CMK (cell line): ENCODE measurements at regions not wholly inside any gene's neighbourhood (a gene's known extent, or its start where the extent isn't known, plus 50 kb on each side); places are given as distances from the start of the nearest gene placed in this dataset.

Experiments used
- DNase-seq: peaks from one replicate; pipeline ENCODE4 v3.0.0-alpha.2; 2010; ENCODE audit warnings: low read depth

- DNase-seq, result no peak
These were observed 386.3 kb upstream of the MYT1L start for GRCh38 chr2:2717406-2717805.

GRCh38 chr2:2716771-2717170 lies 385.7 kb upstream of the MYT1L start:
- DNase-seq, result no peak

GRCh38 chr2:2715036-2715818 lies 384.2 kb upstream of the MYT1L start:
- no peak for DNase-seq

- no peak for DNase-seq
These were observed 383.3 kb upstream of the MYT1L start for GRCh38 chr2:2714408-2714807.

- no peak for DNase-seq
These were observed 378.3 kb upstream of the MYT1L start for GRCh38 chr2:2709431-2709770.

- no peak for DNase-seq
These were observed 377.7 kb upstream of the MYT1L start for GRCh38 chr2:2708575-2709430.

GRCh38 chr2:2707206-2707991 lies 376.3 kb upstream of the MYT1L start:
- DNase-seq, result no peak

- DNase-seq, result no peak
These were observed 375.2 kb upstream of the MYT1L start for GRCh38 chr2:2706306-2706705.

- DNase-seq, result no peak
These were observed 374.8 kb upstream of the MYT1L start for GRCh38 chr2:2705871-2706270.

GRCh38 chr2:2704428-2705090 lies 373.5 kb upstream of the MYT1L start:
- DNase-seq, result peak; percentile 85

- no peak for DNase-seq
These were observed 372.8 kb upstream of the MYT1L start for GRCh38 chr2:2703762-2704427.

- DNase-seq, result no peak
These were observed 372.1 kb upstream of the MYT1L start for GRCh38 chr2:2703172-2703571.

GRCh38 chr2:2702385-2702784 lies 371.3 kb upstream of the MYT1L start:
- DNase-seq, result no peak

GRCh38 chr2:2701813-2702212 lies 370.7 kb upstream of the MYT1L start:
- DNase-seq, result no peak

- DNase-seq, result no peak
These were observed 370.2 kb upstream of the MYT1L start for GRCh38 chr2:2701176-2701781.

GRCh38 chr2:2699121-2699505 lies 368.0 kb upstream of the MYT1L start:
- DNase-seq, result no peak

- DNase-seq, result no peak
These were observed 367.4 kb upstream of the MYT1L start for GRCh38 chr2:2698182-2699120.

- DNase-seq, result no peak
These were observed 365.8 kb upstream of the MYT1L start for GRCh38 chr2:2696733-2697455.

- DNase-seq, result no peak
These were observed 365.2 kb upstream of the MYT1L start for GRCh38 chr2:2696325-2696724.
